HepG2 (cell line): ENCODE measurements at regions not wholly inside any gene's neighbourhood (a gene's known extent, or its start where the extent isn't known, plus 50 kb on each side); places are given as distances from the start of the nearest gene placed in this dataset.
A peak's percentile ranks its signal among the peaks of the same experiment; 100 is the strongest.
"Not testable (repeated sequence)": the region's sequence is repeated elsewhere in the genome, so short reads cannot be mapped to it uniquely, and the experiment has no call there.

Experiments used
- ATAC-seq: fragments of 200-7000 bp; cut with Tn5 transposase; 3 replicates; pipeline ENCODE4 v1.9.1; 2020; ENCODE audit warnings: mild to moderate bottlenecking, moderate library complexity
- BruUV-seq: library from RNA; stranded (reverse); fragments of 400-500 nt; replicated peaks from 2 replicates; lab custom pipeline; 2021; lab: Mats Ljungman, UMichigan
- CTCF ChIA-PET: fragments of 300-600 bp; formaldehyde crosslinking; extraction: SDS; loops from one replicate; lab custom pipeline; 2021; ENCODE audit warnings: low total read pairs, inconsistent platforms, low intra/inter-chr PET ratio; lab: Yijun Ruan, JAX
- POLR2A ChIA-PET: fragments of 350-600 bp; sonication (Branson Sonifier 250); formaldehyde crosslinking; loops from one replicate; lab custom pipeline; 2020; ENCODE audit warnings: antibody characterized with exemption, inconsistent platforms; lab: Yijun Ruan, JAX
- DNase-seq: peaks from one replicate; pipeline ENCODE4 v3.0.0-alpha.2; 2015; ENCODE audit warnings: low spot score
- FAIRE-seq: peaks from 3 replicates; lab custom pipeline; 2011; peaks lifted over from hg19 to GRCh38; lab: Jason Lieb, UNC
- H2AFZ ChIP-seq: one replicate; pipeline ENCODE4 v1.6.1; 2011; ENCODE audit warnings: low read length, inconsistent platforms
- H3K27ac ChIP-seq: fragments of 300-600 bp; 3 replicates; pipeline ENCODE4 v1.8.0; 2011; ENCODE audit warnings: mixed run types, mild to moderate bottlenecking, mixed read lengths, low read length, inconsistent platforms; ENCODE audit not compliant: insufficient read depth; ENCODE audit errors: extremely low read length
- H3K27me3 ChIP-seq, 2 experiments: fragments of 200-600 bp in 1 of 2; 2 replicates in 1 of 2; 3 replicates in 1 of 2; pipeline versions ENCODE4 v1.6.0 to v1.8.0; 2011; ENCODE audit warnings: low read length in 2 of 2, mild to moderate bottlenecking in 2 of 2, moderate library complexity in 2 of 2, inconsistent platforms in 1 of 2; ENCODE audit not compliant: insufficient read depth in 2 of 2, control insufficient read depth in 1 of 2
- H3K36me3 ChIP-seq, 2 experiments: fragments of 200-600 bp in 1 of 2; replicated peaks in 1 of 2; 2 replicates in 1 of 2; 3 replicates in 1 of 2; pipeline versions ENCODE4 v1.5.1 to v1.8.0; 2011; ENCODE audit warnings: low read length in 2 of 2, inconsistent platforms in 1 of 2; ENCODE audit not compliant: insufficient read depth in 2 of 2, control insufficient read depth in 1 of 2
- H3K4me1 ChIP-seq: 2 replicates; pipeline ENCODE4 v1.5.1; 2012; ENCODE audit warnings: low read length, inconsistent platforms; ENCODE audit not compliant: insufficient read depth
- H3K4me2 ChIP-seq: 2 replicates; pipeline ENCODE4 v1.6.0; 2011; ENCODE audit warnings: low read depth, low read length, inconsistent platforms
- H3K4me3 ChIP-seq, 3 experiments: fragments of 200-600 bp in 1 of 3; sonication (generic), shearing (Covaris generic) in 1 of 3; replicated peaks in 1 of 3; 2 replicates each; pipeline ENCODE4 v1.5.1; 2011 to 2016; ENCODE audit warnings: low read length in 3 of 3, inconsistent platforms in 2 of 3, low read depth in 2 of 3, mild to moderate bottlenecking in 2 of 3, control low read depth in 1 of 3, mixed read lengths in 1 of 3; ENCODE audit not compliant: insufficient read depth in 1 of 3
- H3K79me2 ChIP-seq: one replicate; pipeline ENCODE4 v1.6.1; 2011; ENCODE audit warnings: low read length, inconsistent platforms; ENCODE audit not compliant: insufficient read depth
- H3K9ac ChIP-seq: 2 replicates; pipeline ENCODE4 v1.6.0; 2011; ENCODE audit warnings: mild to moderate bottlenecking, low read depth, low read length, inconsistent platforms; ENCODE audit not compliant: insufficient read depth
- H3K9me3 ChIP-seq: 2 replicates; pipeline ENCODE4 v1.5.1; 2012; ENCODE audit warnings: mild to moderate bottlenecking, low read length
- H4K20me1 ChIP-seq: 2 replicates; pipeline ENCODE4 v1.6.0; 2011; ENCODE audit warnings: inconsistent platforms, mild to moderate bottlenecking, low read length, moderate library complexity; ENCODE audit not compliant: insufficient read depth
- CCDC6 ChIP-seq: sonication (generic); formaldehyde crosslinking; IDR thresholded peaks from 2 replicates; pipeline ENCODE4 v1.8.1; 2022; ENCODE audit warnings: mild to moderate bottlenecking, missing genetic modification reagents, moderate library complexity
- MAFF ChIP-seq: IDR thresholded peaks from 2 replicates; pipeline ENCODE4 v1.6.1; 2011; ENCODE audit warnings: low read depth, low read length, improper control_type of control experiment
- MAFK ChIP-seq, 2 experiments: IDR thresholded peaks in 1 of 2; conservative IDR thresholded peaks in 1 of 2; 2 replicates each; pipeline ENCODE4 v1.6.1; 2011; ENCODE audit warnings: improper control_type of control experiment in 2 of 2, low read length in 2 of 2
- MXI1 ChIP-seq: IDR thresholded peaks from 3 replicates; pipeline ENCODE4 v1.6.1; 2012; ENCODE audit warnings: low read depth, low read length, inconsistent platforms, borderline replicate concordance
- ZNF292 ChIP-seq: sonication (generic); formaldehyde crosslinking; IDR thresholded peaks from 2 replicates; pipeline ENCODE4 v1.8.1; 2022; ENCODE audit warnings: mild to moderate bottlenecking, low read depth, missing genetic modification reagents, borderline replicate concordance
- ZNF503 ChIP-seq: sonication (generic); formaldehyde crosslinking; IDR thresholded peaks from 2 replicates; pipeline ENCODE4 v1.4.0; 2020; ENCODE audit warnings: missing genetic modification reagents
- ZNF687 ChIP-seq: sonication (generic); formaldehyde crosslinking; IDR thresholded peaks from 2 replicates; pipeline ENCODE4 v1.5.1; 2020; ENCODE audit warnings: mild to moderate bottlenecking, missing genetic modification reagents, moderate library complexity
- WGBS: methylation state at CpG from one replicate; pipeline ENCODE4 v1.1.6; 2017; ENCODE audit warnings: low lambda C conversion rate; 5-methylcytosine and 5-hydroxymethylcytosine counted together
- in situ Hi-C: cut with HindIII; loops from 2 replicates; pipeline ENCODE4 v1.10.0; 2017; ENCODE audit warnings: low pct_unique_long_range_greater_than_20kb; ENCODE audit not compliant: extremely low pct_ligation_motif_present
- intact Hi-C: fragments of 100-400 bp; cut with micrococcal nuclease; formaldehyde crosslinking; loops from one replicate; pipeline ENCODE4 v1.10.0; 2022; ENCODE audit not compliant: unreplicated experiment

DNA sequence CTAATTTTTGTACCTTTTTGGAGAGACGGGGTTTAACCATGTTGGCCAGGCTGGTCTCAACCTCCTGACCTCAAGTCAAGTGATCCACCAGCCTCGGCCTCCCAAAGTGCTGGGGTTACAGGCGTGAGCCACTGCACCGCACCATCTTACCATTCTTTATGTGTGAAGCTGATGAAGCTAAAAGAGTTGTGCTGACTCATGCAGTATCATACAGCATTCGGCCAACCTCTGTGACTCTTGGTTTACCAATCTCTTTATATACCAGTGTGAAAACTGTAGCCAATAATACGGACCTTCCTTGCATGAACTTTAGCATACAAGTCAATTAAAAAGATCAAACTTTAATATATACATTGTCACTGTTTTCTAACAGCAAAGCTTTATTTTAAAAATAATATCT is 878.2 kb upstream of the MBL2 start:
- intact Hi-C loops, result no loop called here
- in situ Hi-C loops, result no loop called here
- CTCF ChIA-PET, result no interaction called here
- no TSS peak for BruUV-seq
- H3K79me2 ChIP-seq, result no peaks in the 10 kb centered on the region
- DNase-seq (no peak), FAIRE-seq (no peak), ATAC-seq (no peak)
- no peak overlapping the region for H3K9ac ChIP-seq
- POLR2A ChIA-PET, result no interaction called here
- no peak overlapping the region for H2AFZ ChIP-seq
- no peak overlapping the region for H3K4me2 ChIP-seq
- H3K36me3 ChIP-seq, result no peaks in the 10 kb centered on the region
- H3K27ac ChIP-seq, result no peak overlapping the region
- TF ChIP-seq ZNF503 (CRISPR knock-in tag) (no peak), ZNF292 (CRISPR knock-in tag) (no peak), CCDC6 (CRISPR knock-in tag) (no peak), ZNF687 (CRISPR knock-in tag) (no peak), MAFK (conservative IDR thresholded peaks at IDR 0.05 in 1 of 2, IDR thresholded peaks at IDR 0.05 in 1 of 2; ENCODE audit: low read length in 2 of 2) (peak in 1 of 2 experiments; percentile 42; a peak in 3 of 4 replicates), MAFF (0 out of 2 replicates have a peak, but pooled peaks have one; percentile 16), MXI1 (no peak)
- H3K4me1 ChIP-seq, result no peaks in the 10 kb centered on the region
- H3K4me3 ChIP-seq, result no peak overlapping the region
- 37% methylated on average over 6 of the region's 6 CpGs for WGBS
- H4K20me1 ChIP-seq, result no peaks in the 10 kb centered on the region
- no peaks in the 10 kb centered on the region for H3K9me3 ChIP-seq
- no peaks in the 10 kb centered on the region for H3K27me3 ChIP-seq

DNA sequence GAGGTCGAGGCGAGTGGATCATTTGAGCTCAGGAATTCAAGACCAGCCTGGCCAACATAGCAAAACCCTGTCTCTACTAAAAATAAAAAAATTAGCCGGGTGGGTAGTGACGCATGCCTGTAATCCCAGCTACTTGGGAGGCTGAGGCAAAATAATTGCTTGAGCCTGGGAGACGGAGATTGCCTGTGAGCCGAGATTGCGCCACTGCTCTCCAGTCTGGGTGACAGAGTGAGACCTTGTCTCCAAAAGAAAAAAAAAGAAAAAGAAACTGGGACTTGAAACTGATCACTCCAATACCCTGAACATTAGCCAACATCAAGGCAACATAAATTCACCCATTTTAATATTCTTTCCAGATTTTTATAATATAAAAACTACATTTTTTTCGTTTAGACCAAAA is 874.6 kb upstream of the MBL2 start:
- BruUV-seq, H3K27ac ChIP-seq, H2AFZ ChIP-seq, H3K4me1 ChIP-seq, DNase-seq, ATAC-seq, H3K4me2 ChIP-seq, H3K9ac ChIP-seq, in situ Hi-C loops, H3K36me3 ChIP-seq, H3K9me3 ChIP-seq, H3K79me2 ChIP-seq, POLR2A ChIA-PET, H3K27me3 ChIP-seq, H4K20me1 ChIP-seq, H3K4me3 ChIP-seq, FAIRE-seq, intact Hi-C loops, CTCF ChIA-PET: not testable (repeated sequence)
- 16% methylated on average over 8 of the region's 8 CpGs for whole genome bisulfite sequencing
